Keratinocyte (primary cell): ENCODE measurements at regions not wholly inside any gene's neighbourhood (a gene's known extent, or its start where the extent isn't known, plus 50 kb on each side); places are given as distances from the start of the nearest gene placed in this dataset.

ENCODE experiments used
- DNase-seq: peaks from one replicate; pipeline ENCODE4 v3.0.0-alpha.2; 2011; ENCODE audit warnings: low read depth, missing footprints, low spot score
- FAIRE-seq: peaks from 2 replicates; lab custom pipeline; 2011; peaks lifted over from hg19 to GRCh38; lab: Jason Lieb, UNC
- H2AFZ ChIP-seq: 2 replicates; pipeline ENCODE4 v1.6.0; 2012; ENCODE audit warnings: low read length, control low read depth, inconsistent platforms; ENCODE audit not compliant: control insufficient read depth
- H3K27ac ChIP-seq: 2 replicates; pipeline ENCODE4 v1.5.1; 2011; ENCODE audit warnings: low read length; ENCODE audit not compliant: control insufficient read depth, insufficient read depth
- H3K27me3 ChIP-seq: 3 replicates; pipeline ENCODE4 v1.6.0; 2011; ENCODE audit warnings: low read length; ENCODE audit not compliant: control insufficient read depth, insufficient read depth; ENCODE audit errors: extremely low read depth
- H3K36me3 ChIP-seq, 2 experiments: 2 replicates in 1 of 2; 3 replicates in 1 of 2; pipeline ENCODE4 v1.5.1; 2011; ENCODE audit warnings: low read length in 2 of 2, mild to moderate bottlenecking in 1 of 2; ENCODE audit not compliant: control insufficient read depth in 2 of 2, insufficient read depth in 2 of 2; ENCODE audit errors: extremely low read depth in 1 of 2
- H3K4me1 ChIP-seq: 3 replicates; pipeline ENCODE4 v1.5.1; 2011; ENCODE audit warnings: low read length; ENCODE audit not compliant: control insufficient read depth, insufficient read depth; ENCODE audit errors: extremely low read depth
- H3K4me2 ChIP-seq: 3 replicates; pipeline ENCODE4 v1.6.0; 2011; ENCODE audit warnings: low read depth, low read length; ENCODE audit not compliant: control insufficient read depth, insufficient read depth; ENCODE audit errors: extremely low read depth
- H3K4me3 ChIP-seq, 3 experiments: fragments of 200-600 bp in 1 of 3; sonication (generic) in 1 of 3; 2 replicates in 2 of 3; 3 replicates in 1 of 3; pipeline ENCODE4 v1.5.1; 2011 to 2016; ENCODE audit warnings: low read length in 3 of 3, mild to moderate bottlenecking in 3 of 3, control low read depth in 2 of 3, inconsistent platforms in 1 of 3, low read depth in 1 of 3, mixed read lengths in 1 of 3, mixed run types in 1 of 3, moderate library complexity in 1 of 3; ENCODE audit not compliant: control insufficient read depth in 2 of 3, insufficient read depth in 2 of 3; ENCODE audit errors: extremely low read depth in 1 of 3
- H3K79me2 ChIP-seq: 2 replicates; pipeline ENCODE4 v1.6.0; 2012; ENCODE audit warnings: low read length; ENCODE audit not compliant: control insufficient read depth, insufficient read depth
- H3K9ac ChIP-seq: 3 replicates; pipeline ENCODE4 v1.6.0; 2011; ENCODE audit warnings: low read length; ENCODE audit not compliant: control insufficient read depth, insufficient read depth; ENCODE audit errors: extremely low read depth
- H3K9me1 ChIP-seq: 3 replicates; pipeline ENCODE4 v1.6.0; 2011; ENCODE audit warnings: low read length; ENCODE audit not compliant: control insufficient read depth, insufficient read depth; ENCODE audit errors: extremely low read depth
- H3K9me3 ChIP-seq: 2 replicates; pipeline ENCODE4 v1.5.1; 2012; ENCODE audit warnings: low read depth, low read length; ENCODE audit not compliant: control insufficient read depth
- H4K20me1 ChIP-seq: 3 replicates; pipeline ENCODE4 v1.6.0; 2011; ENCODE audit warnings: low read length; ENCODE audit not compliant: control insufficient read depth, insufficient read depth; ENCODE audit errors: extremely low read depth
- CTCF ChIP-seq, 3 experiments: IDR thresholded peaks in 1 of 3; conservative IDR thresholded peaks in 1 of 3; optimal IDR thresholded peaks in 1 of 3; 2 replicates in 2 of 3; 3 replicates in 1 of 3; pipeline versions ENCODE3 to v1.5.1; 2011; ENCODE audit warnings: low read length in 3 of 3, mild to moderate bottlenecking in 3 of 3, moderate library complexity in 2 of 3, control low read depth in 1 of 3, inconsistent platforms in 1 of 3; ENCODE audit not compliant: insufficient read depth in 2 of 3; ENCODE audit errors: extremely low read depth in 1 of 3
- EZH2 ChIP-seq: IDR thresholded peaks from one replicate; pipeline ENCODE4 v1.6.1; 2012; ENCODE audit warnings: inconsistent platforms, mild to moderate bottlenecking, low read length, moderate library complexity
- dilution Hi-C: fragments of 300-500 bp; cut with MboI; formaldehyde crosslinking; loops from one replicate; pipeline ENCODE4 v1.7.0; 2020; ENCODE audit warnings: low sequenced_read_pairs; ENCODE audit not compliant: extremely low pct_ligation_motif_present

DNA sequence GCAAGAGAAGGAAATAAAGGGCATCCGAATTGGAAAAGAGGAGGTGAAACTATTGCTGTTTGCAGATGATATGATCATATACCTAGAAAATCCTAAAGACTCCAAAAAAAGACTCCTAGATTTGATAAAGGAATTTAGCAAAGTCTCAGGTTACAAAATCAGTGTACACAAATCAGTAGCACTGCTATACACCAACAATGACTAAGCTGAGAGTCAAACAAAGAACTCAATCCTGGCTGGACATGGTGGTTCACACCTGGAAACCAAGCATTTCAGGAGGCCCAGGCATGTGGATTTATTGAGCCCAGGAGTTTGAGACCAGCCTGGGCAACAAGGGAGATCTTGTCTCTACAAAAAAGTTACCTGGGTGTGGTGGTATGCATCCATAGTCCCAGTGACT, 188.7 kb upstream of the PLXNC1 start:
- no peaks in the 10 kb centered on the region for H3K9me3 ChIP-seq
- no peak for DNase-seq
- no peak for TF ChIP-seq EZH2
- TF ChIP-seq CTCF (optimal IDR thresholded peaks at IDR 0.05 in 1 of 3, IDR thresholded peaks at IDR 0.05 in 1 of 3, conservative IDR thresholded peaks at IDR 0.05 in 1 of 3; ENCODE audit: extremely low read depth in 1 of 3, insufficient read depth in 2 of 3, low read length in 3 of 3) = no peak
- H2AFZ ChIP-seq = no peak overlapping the region
- no peak overlapping the region for H3K27ac ChIP-seq
- no peak overlapping the region for H3K4me2 ChIP-seq
- H3K4me1 ChIP-seq = no peaks in the 10 kb centered on the region
- no peaks in the 10 kb centered on the region for H4K20me1 ChIP-seq
- no peaks in the 10 kb centered on the region for H3K9me1 ChIP-seq
- no peaks in the 10 kb centered on the region for H3K27me3 ChIP-seq
- no peak for FAIRE-seq
- H3K4me3 ChIP-seq = no peak overlapping the region
- no peaks in the 10 kb centered on the region for H3K79me2 ChIP-seq
- dilution Hi-C loops = no loop called here
- H3K9ac ChIP-seq = no peak overlapping the region
- H3K36me3 ChIP-seq = no peaks in the 10 kb centered on the region

GRCh38 chr12:93960521-93960920, 187.9 kb upstream of the PLXNC1 start:
- TF ChIP-seq EZH2 = no peak
- TF ChIP-seq CTCF (optimal IDR thresholded peaks at IDR 0.05 in 1 of 3, IDR thresholded peaks at IDR 0.05 in 1 of 3, conservative IDR thresholded peaks at IDR 0.05 in 1 of 3; ENCODE audit: extremely low read depth in 1 of 3, insufficient read depth in 2 of 3, low read length in 3 of 3) = no peak

More at GRCh38 chr12:93960521-93960920, 187.9 kb upstream of the PLXNC1 start:
- dilution Hi-C loops = no loop called here
- H2AFZ ChIP-seq = no peak overlapping the region
- no peak overlapping the region for H3K9ac ChIP-seq
- H3K4me1 ChIP-seq = no peaks in the 10 kb centered on the region
- no peak overlapping the region for H3K4me2 ChIP-seq
- no peak for DNase-seq
- no peaks in the 10 kb centered on the region for H3K9me3 ChIP-seq
- H4K20me1 ChIP-seq = no peaks in the 10 kb centered on the region
- no peaks in the 10 kb centered on the region for H3K27me3 ChIP-seq
- H3K27ac ChIP-seq = no peak overlapping the region
- H3K79me2 ChIP-seq = no peaks in the 10 kb centered on the region
- no peaks in the 10 kb centered on the region for H3K36me3 ChIP-seq
- no peak for FAIRE-seq
- no peaks in the 10 kb centered on the region for H3K9me1 ChIP-seq
- no peak overlapping the region for H3K4me3 ChIP-seq
